Inflammatory macrophage treated with lipopolysaccharide for 1 hour (primary cell): ENCODE measurements at regions not wholly inside any gene's neighbourhood (a gene's known extent, or its start where the extent isn't known, plus 50 kb on each side); places are given as distances from the start of the nearest gene placed in this dataset.

Source experiments
- DNase-seq, 2 donors: peaks; one replicate each; pipeline ENCODE4 v3.0.0-alpha.2; 2020 to 2022

DNA sequence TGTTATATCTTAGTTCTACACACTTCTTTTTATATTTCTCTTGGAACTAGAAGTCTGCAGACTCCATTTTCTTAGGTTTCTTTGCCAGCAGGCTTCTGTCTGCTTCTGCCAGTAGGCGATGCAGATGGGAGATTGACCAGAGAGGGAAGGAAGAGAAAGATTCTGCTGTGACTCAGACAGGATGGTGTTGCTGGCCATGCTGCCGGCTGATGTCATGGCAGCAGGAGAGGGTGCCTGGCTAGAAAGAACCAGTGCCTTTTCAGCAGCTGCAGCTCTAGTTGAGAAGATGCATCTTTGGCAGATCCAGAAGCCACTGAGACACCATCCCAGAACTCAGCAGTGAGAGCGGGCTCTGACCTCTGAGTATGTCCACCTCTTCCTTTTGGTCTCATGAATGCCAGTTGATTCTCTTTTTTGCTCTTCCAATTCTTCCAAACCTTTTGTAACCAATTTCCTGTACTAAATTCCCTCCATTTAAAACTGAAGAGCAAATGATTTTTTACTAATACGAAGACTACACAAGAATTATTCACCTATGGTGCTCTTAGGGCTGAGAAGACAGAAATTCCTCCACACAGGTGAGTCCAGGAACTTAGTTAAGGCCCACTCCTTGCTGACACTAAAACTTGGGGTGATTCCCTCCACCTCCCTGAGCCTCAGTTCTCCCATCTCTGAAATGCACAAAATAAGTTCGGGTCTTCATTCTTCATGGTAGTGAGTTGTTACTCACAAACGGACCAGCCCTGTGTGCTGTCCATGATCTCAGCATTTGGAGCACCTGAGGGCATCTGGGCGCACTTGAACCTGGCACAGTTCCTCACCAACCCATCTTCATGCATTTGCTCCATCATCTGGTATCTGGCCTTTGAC is 200.7 kb downstream of the MYCN start:
- DNase-seq, result no peak

DNA sequence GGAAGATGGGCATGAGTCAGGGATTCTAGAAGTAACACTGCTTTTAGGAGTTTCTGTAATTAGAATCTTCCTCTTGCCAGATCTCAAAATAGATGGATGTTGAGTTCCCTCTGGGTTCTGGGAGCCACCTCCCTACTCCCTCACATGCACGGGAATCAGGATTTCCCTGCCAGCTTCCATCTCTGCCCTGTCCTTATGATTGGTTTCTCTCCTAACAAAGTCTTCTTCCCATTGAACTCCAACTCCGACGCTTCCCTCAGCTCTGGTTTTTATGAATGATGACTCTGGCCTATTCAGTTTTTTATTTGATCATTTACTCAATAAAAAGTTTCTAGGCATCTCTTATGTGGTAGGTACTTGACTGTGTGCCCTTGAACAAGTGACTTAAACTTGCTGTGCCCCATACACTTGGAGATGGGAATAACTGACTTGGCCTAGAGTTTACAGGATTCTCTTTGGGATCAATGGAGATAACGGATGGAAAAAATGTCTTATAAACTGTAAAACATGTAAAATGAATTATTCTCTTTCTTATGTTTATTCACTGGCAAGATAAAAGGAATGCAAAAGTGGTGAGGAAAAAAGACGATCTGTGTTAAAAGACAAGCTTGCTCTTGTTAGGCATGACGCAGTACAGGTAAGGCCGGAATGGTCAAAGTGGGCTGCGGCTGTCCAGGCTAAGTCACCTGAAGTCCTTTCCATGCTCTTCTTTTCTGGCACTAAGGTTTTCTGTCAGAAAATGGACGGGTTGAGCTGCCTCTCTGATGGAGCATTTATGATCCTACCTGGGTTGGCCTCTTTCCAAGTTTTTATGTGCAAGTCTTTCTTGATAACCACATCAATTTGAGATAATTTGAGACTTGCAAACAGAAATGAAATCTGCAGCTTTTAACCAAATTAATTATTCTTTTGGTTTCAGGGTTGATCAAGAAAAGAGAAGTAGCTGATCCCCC is 199.6 kb downstream of the MYCN start:
- DNase-seq, result no peak

DNA sequence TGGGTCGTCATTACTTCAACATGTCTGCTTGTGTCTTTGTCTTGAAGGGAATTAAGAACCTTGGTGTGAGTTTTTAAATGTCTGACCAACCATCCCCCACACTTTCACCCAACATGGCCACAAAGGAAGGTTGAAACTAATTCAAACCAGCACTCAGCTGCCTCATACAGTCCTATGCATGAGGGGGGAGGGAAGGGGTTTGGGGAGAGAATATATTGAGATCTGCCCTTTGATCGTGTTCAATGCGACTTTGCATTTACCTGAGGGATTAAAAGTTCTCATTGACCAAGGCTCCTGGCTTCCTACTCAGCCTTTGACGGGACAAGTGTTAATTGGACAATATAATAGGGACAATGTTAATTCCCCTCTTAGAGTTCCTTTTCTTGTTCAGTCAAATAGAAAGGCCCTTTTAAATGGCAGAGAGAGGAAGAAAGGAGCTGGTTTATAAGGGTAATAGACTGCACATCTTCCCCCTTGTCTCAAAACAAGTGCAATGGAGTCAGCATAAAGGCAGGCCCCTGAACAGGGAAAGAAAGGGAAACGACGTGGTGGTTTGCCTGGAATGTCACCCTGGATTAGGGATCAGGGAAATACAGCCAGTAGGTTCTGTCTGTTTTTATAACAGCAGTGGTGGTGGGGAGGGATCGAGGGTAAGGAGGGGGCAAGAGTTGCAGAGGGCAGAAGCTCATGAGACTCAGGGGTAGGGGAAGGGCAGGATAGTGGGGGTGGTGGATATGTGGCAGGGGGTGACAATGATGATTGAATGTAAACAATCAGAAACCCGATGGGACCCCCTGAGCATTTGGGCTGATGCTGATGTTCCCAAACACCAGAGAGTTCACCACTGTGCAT is 198.7 kb downstream of the MYCN start:
- no peak for DNase-seq

DNA sequence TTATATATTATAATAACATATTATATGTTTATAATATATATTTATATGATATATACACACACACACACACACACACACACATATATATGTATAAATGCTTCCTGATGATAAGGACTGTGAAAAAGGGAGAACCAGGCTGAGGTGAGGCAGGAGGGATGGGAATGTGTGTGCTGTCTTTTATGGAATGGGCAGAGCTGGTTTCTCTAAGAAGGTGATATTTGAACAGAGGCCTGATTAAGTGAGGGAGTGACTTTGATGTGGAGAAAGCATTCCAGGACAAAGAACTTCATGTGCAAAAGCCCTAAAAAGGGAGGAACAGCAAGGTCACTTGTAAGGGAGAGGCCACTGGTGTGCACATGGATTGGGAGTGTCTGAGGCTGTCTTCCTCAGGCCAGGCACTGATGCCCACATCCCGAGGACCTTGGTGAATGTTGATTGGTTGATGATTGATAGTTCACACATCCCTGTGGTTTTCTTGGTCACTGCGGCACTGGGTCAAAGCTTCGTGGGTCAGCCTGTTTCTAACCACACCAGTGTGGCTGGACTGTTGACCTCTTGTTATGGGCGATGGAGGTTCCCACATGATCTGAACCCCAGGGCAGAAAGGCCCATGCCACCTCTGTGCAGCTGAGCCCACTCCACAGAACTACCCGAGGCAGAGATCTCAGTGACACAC is 196.9 kb downstream of the MYCN start:
- no peak for DNase-seq

DNA sequence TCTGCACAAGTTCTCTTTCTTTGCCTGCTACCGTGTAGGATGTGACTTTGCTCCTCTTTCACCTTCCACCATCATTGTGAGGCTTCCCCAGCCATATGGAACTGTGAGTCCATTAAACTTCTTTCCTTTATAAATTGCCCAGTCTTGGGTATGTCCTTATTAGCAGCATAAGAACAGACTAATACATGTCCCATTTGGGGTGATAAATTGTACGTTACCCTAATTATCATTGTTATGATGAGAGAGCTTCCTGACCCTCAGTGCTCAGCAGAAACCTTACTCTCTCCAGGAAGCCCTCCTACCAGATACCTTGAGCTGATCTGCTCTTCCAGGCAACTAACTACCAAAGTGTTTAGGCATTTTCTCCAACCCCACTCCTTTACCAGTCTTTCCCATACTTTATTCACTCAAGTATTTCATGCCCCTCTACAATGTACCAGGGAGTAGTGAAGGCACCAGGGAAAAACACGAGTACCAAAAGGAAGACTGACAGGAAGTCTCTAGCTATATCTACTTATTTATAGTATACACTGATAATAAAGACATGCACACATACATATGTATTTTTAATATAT is 196.2 kb downstream of the MYCN start:
- DNase-seq, result no peak

DNA sequence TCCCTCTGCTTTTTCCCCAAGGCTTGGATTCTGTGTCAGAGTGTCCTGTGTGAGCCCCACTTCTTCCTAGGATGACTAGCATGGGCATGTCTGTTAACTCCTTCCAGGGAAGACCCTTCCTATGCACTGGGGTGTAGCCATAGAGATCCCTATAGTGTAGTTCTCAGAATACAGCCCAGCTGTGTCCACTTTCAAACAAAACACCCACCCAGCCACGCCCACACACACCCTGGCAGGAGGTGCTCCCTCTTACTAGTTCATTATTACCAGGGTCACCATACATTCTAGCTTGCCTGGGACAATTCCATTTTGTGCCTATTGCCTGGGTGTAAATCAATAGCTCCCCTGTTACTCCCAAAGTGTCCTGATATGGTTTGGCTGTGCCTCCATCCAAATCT is 195.6 kb downstream of the MYCN start:
- DNase-seq, result no peak

DNA sequence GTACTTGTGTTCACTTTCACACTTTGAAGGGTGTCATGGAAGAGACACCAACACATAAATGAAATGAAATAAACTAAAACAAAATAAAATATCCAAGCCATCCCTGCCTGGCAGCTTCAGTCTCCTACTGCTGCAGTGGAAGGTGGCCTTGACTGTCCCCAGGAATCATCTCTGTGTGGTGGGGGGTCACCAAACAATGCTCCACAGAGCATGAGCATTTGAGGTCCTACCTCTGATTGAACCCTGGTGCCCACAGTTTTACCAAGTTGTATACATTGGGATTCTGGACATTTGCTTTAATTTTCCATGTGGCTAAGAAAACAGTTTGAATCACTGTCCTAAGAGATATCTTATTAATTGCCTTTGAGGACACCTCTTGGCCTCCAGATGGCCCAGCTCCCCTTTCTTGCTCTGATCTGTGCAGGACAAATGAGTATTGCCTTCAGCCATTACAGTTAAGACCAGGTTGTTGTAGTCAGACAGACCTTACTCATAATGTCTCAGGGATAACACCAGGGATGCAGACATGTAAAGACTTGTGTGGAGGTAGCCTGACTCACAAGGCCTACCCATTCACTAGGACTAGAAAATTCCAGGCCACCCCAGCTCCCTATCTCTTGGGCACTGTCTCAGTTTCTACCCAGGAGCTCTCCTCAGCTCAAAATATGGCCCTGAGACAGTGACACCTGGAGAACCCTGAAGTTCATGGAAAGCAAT is 195.0 kb downstream of the MYCN start:
- DNase-seq, result no peak

DNA sequence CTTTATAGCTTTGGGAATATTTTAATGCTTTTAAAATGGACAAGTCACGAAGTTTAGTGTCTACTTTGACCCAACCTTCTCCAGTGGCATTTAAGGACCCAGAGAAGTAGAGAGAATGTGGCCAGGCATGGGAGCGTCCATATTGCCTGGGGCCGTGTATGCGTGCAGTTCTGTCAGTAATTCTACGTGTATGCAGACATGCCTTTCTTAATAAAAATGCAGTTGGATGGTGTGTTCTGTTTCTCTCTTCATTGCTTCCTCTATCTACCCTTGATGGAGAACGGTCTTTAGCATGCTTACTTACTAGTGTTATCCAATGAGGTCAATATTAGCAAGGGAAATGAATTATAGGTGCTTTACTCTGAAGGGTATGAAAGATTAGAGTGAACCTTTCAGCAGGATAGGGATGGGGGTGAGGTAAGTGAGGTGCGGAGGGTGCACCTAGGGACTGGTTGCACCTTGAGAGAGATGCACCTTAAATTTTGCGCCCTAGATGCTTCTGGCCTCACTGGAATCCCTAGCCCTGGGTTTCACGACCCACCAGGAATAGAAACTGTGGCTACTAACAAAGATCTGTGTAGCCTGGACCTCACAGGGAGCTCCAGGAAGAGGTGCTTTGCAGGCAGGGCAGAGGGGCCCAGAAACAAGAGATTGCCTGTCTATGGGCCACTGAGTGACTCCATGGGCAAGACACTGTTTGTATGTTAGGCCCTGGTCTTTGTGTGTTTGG is 194.3 kb downstream of the MYCN start:
- DNase-seq, result no peak

DNA sequence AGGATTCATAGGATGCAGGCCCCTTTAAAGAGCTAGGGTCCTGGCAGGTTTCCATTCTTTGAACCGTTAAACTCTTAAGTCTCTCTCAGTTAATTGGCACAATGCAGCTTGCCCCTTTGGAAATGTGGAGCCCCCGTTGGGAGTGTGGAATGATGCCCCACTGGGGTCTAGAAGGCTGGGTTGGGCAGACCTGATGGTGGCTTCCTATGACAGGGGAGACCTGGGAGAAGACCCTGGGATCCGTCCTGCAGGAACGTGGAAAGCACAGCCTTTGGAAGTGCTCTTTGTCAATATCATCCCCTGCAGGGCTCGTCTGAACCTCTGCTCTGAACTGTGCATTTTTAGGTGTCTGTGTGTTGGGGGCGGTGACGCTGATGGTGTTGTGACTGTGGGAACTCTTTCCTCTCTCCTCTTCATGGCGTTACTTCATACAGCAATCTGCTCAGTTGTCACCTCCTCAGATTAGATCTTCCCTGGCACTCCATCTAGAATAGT is 190.6 kb downstream of the MYCN start:
- DNase-seq, result no peak

DNA sequence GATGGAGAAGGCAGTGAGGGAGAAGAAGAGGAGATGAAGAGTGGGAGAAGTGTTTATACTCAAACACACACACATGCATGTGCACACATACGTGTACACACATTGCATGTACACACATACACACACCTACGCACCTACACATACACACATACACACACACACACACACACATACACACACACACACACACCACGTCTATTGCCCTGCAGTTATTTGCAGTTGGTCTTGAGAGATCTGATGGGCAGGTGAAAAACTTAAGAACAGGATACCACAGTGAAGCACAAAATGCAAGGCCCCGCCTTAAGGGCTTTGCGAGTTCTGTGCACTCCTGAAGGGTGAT is 190.2 kb downstream of the MYCN start:
- no peak for DNase-seq

DNA sequence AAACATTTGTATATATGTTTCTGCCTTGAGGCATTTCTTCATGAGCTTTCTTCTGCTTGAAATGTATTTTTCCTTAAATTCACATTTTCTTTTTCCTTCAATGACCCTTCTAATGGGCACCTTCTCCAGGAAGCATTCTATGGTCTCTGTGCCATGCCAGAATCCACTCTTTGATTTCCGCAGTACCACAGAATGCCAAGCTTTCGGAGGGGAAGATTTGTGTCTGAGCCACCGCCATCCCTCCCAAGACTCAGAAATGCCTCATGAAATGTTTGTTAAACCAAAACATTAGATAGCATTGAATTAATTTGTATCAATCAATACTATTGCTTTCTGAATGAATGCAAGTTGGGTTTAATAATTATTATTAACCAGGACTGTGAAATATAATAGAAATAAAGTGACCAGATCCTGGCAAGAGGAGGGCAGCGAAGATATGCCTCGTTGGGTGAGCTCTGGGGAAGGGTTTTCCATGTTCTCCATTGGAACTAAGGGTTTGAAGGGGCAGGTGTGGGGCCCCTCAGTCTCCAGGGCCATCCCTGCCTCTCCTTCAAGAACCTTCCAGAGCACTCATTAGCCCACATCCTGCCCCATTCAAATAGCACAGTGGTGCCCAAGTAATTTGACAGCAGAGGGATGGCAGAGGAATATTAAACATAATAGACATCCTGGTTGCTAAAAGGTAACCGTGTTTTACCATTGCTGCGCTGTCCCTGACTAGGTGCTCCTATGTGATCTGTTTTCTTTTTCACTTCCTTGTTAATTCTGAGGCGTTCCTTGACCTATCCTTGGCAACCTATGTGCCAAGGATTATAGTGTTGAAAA is 189.6 kb downstream of the MYCN start:
- no peak for DNase-seq

DNA sequence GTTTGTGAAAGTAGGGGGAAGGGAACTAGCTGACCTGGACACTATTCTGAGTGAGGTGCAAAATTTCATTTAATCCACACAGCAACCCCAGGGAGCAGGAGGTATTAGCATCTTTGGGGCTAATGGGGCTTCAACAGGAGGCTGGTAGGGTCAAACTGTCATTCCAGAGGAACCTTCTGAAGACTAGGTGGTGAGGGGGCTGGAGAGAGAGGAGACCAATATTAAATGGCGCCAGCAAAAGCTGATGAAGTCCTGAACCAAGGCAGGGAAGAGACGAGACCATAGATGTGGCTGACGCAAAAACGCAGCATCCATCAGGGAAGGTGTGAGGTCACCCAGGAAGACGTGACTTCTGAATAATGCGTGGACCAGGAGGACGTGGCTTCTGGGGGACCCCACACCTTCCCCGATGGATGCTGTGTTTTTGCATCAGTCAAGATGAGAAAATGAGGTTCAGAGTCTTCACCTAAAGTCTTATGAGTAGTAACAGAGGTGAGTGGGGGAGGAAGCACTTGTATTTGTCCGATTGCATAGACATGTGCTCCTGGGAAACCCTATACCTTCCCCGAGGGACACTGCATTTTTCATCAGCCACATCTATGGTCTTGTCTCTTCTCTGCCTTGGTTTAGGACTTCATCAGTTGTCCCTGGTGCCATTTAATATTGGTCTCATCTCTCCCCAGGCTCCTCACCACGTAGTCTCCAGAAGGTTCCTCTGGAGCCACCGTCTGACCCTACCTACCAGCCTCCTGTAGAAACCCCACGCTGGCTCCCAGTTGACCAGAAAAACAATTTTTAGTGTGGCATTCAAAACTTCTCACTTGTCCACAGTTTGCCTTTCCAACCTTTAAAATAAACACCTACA is 188.6 kb downstream of the MYCN start:
- no peak for DNase-seq

DNA sequence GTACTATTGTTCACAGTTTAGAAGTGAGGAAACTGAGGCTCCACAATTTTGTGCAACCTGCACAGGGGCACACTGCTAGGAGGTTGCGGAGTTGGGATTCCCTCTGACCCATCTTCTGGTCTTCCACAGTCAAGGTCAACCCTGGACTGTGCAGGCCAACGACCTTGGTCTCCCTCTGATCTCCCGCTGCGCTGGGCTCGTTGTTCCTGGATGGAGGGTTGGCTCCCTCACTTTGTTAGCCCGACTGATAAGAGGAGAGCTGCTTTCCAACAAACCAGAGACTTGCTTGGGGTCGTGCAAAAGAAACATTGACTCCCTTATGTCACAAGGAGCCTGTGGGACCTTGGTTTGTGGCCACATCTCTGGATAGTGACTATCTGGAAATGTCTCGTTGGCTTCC is 187.6 kb downstream of the MYCN start:
- no peak for DNase-seq

DNA sequence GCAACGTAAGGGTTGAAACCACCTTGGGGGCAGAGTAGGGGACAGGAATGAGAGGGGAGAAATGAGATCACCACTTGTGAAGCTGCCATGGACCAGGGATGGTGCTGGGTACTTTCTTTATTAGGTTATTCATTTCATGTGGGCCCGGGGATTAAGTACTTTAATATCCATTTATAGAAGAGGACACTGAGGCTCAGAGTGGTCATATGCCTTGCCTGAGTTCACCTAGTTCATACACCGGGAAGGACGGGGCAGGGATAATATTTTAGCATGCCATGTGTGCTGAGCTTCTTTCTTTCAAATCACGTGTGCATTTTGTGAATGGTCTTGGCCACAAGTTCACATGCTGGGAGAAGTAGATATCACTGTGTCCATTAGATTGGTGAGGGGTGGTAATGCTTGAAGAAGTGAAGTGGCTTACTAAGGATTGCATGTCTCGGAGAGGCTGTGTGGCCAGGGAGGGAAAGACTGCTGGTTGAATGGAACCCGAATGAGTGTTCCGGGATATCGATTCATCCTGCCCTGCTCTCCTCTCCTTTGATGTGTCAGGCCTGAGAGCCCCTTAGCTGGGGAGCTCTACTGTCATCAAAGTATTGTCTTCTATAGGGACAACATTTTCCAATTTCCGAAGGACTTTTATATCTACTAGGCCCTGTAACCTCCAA is 187.1 kb downstream of the MYCN start:
- no peak for DNase-seq

DNA sequence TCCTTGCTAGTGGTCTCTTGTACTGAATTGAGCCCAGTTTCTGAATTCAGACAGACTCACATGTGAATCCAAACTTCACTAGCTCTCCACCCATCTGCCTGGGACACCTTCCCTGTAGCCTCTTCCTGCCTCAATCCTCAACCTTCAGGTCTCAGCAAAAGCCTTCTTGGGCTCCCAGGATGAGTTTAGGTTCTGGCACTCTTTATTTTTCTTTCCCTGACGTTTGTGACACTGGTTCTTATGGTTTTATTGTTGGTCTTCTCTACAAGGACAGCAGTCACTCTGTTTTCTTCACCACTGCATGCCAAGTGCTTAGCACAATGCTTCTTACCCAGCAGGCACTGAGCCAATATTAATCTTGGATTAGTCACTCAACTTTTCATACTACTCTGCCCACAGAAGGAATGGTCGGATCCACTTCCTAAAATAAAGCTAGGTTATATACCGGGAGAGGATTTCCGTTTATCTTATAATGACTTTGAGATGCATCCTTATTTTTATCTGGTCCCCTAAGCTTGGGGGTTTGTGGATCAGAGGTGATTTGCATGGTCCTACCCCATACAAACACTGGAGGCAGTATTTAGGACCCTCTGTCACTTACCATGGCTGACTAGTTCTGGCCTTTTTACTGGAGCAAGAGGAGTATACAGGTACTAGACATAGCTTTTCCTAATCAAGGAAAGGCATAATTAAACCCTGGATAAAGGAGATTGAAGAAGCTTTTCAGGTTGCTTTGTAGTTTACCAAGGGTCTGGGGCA is 186.3 kb downstream of the MYCN start:
- DNase-seq, result no peak

DNA sequence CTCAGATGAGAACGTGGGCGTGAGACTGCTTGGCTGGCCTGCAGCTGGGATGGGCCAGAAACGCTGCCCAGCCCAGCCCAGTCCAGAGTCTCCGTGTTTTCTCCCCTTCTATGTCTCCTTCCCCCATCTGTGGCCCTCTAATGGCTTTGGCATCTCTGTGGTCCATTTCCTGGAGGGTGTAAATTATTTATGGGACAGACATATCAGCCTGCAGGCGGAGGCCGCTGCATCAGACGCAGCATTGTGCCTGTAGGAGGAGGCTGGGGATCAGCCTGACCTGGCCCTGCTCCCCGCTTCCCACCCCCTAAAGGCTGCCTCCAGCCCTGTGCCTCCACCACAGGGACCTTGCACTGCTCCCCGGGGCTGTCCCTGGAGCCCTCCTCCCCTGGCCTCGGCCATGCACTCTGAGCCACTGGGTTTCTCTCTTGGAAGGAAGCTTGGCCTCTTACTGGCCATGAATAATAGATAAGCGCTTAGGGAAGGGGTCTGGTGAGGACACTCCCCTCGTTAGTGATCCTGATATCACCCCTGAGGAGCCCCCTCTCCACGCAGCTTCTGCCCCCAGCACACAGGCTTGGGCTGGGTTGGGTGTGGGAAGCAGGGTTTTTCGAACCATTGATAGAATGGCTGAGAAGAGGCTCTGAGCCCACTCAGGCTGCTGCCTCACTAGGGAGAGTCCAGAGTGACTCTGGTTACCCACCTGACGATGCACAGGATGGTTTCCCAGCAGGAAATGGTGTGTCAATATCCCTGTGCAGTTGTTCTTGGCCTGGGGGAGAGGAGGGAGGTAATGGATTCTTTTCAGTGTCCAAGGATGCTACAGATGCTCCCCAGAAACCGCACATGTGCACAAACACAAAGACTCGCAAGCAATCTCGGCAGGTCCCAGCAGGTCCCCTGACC is 185.5 kb downstream of the MYCN start:
- no peak for DNase-seq
